Transverse colon (tissue), 4 donors: ENCODE measurements at regions not wholly inside any gene's neighbourhood (a gene's known extent, or its start where the extent isn't known, plus 50 kb on each side); places are given as distances from the start of the nearest gene placed in this dataset.

Experiments
- CTCF ChIP-seq, 5 experiments: fragments of 200-600 bp in 3 of 5; fragments of 450-650 bp in 2 of 5; sonication (generic) in 3 of 5; IDR thresholded peaks; 1 replicate in 2 of 5; 2 replicates in 3 of 5; pipeline ENCODE4 v1.5.1; 2016 to 2017; ENCODE audit warnings: antibody characterized with exemption in 5 of 5, inconsistent platforms in 3 of 5, mild to moderate bottlenecking in 2 of 5, moderate library complexity in 1 of 5
- POLR2AphosphoS5 ChIP-seq, 3 donors: sonication (generic); formaldehyde crosslinking; IDR thresholded peaks; one replicate each; pipeline ENCODE4 v1.6.1; 2016; ENCODE audit warnings: antibody characterized with exemption in 3 of 3

DNA sequence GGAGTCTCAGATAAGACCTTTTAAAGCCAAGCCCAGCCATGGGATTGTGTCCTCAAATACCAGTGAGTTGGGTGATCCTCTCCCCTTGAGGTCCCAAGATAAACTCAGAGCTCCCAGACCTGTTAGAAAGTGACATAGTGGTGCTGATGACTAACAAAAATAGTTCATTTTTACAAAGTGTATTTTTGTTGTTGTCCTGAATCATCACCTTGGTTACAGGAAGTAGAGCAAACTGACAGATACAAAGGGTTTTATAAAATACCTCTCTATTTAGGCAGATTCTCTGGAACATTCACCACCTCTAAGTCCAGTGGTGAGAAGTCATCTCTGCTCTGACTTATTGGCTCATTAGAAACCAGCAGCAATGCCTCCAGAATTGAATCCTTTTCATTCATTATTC, 259.3 kb downstream of the CEMIP2 start:
- no peak for TF ChIP-seq POLR2AphosphoS5 (IDR thresholded peaks at IDR 0.05)
- no peak for TF ChIP-seq CTCF (IDR thresholded peaks at IDR 0.05)
